Stimulated activated CD4-positive, alpha-beta T cell treated with anti-CD3 and anti-CD28 coated beads, Interleukin-12 subunit alpha, Interleukin-12 subunit beta, amount 100 ng/mL, for 4 hours (primary cell): ENCODE measurements at regions not wholly inside any gene's neighbourhood (a gene's known extent, or its start where the extent isn't known, plus 50 kb on each side); places are given as distances from the start of the nearest gene placed in this dataset.
A peak's percentile ranks its signal among the peaks of the same experiment; 100 is the strongest.

Experiments
- DNase-seq: peaks from one replicate; pipeline ENCODE4 v3.0.0-alpha.2; 2020

GRCh38 chr12:66976526-66976925, 292.6 kb upstream of the CAND1 start:
- DNase-seq = no peak

GRCh38 chr12:66978802-66979201, 290.4 kb upstream of the CAND1 start:
- no peak for DNase-seq

- no peak for DNase-seq
Measured at GRCh38 chr12:66979251-66979650, 289.9 kb upstream of the CAND1 start.

GRCh38 chr12:66984077-66984476, 285.1 kb upstream of the CAND1 start:
- DNase-seq = no peak

- no peak for DNase-seq
Measured at GRCh38 chr12:66984962-66985361, 284.2 kb upstream of the CAND1 start.

GRCh38 chr12:66999141-66999540, 270.0 kb upstream of the CAND1 start:
- DNase-seq = no peak

GRCh38 chr12:67001251-67001650, 267.9 kb upstream of the CAND1 start:
- no peak for DNase-seq

GRCh38 chr12:67002720-67003119, 266.4 kb upstream of the CAND1 start:
- no peak for DNase-seq

- DNase-seq = no peak
Measured at GRCh38 chr12:67006610-67007009, 262.5 kb upstream of the CAND1 start.

- DNase-seq = no peak
Measured at GRCh38 chr12:67014642-67015041, 254.5 kb upstream of the CAND1 start.

GRCh38 chr12:67018105-67018504, 251.1 kb upstream of the CAND1 start:
- DNase-seq = no peak

- DNase-seq = no peak
Measured at GRCh38 chr12:67019070-67019469, 250.1 kb upstream of the CAND1 start.

- DNase-seq = peak; percentile 50
Measured at GRCh38 chr12:67025543-67026114, 243.5 kb upstream of the CAND1 start.

- DNase-seq = no peak
Measured at GRCh38 chr12:67026487-67027246, 242.5 kb upstream of the CAND1 start.

- DNase-seq = no peak
Measured at GRCh38 chr12:67028529-67028928, 240.6 kb upstream of the CAND1 start.

- DNase-seq = no peak
Measured at GRCh38 chr12:67034110-67034879, 234.9 kb upstream of the CAND1 start.

GRCh38 chr12:67035121-67035520, 234.0 kb upstream of the CAND1 start:
- no peak for DNase-seq

- no peak for DNase-seq
Measured at GRCh38 chr12:67038486-67038885, 230.7 kb upstream of the CAND1 start.

GRCh38 chr12:67039995-67040860, 228.9 kb upstream of the CAND1 start:
- no peak for DNase-seq

GRCh38 chr12:67040861-67041137, 228.4 kb upstream of the CAND1 start:
- DNase-seq = no peak

GRCh38 chr12:67042697-67043131, 226.4 kb upstream of the CAND1 start:
- DNase-seq = no peak

GRCh38 chr12:67043771-67044170, 225.4 kb upstream of the CAND1 start:
- DNase-seq = no peak

GRCh38 chr12:67045650-67046049, 223.5 kb upstream of the CAND1 start:
- DNase-seq = no peak
